NK-92 treated with Interleukin-12 subunit alpha and Interleukin-12 subunit beta, amount 100 ng/mL, for 24 hours (cell line): ENCODE measurements at regions not wholly inside any gene's neighbourhood (a gene's known extent, or its start where the extent isn't known, plus 50 kb on each side); places are given as distances from the start of the nearest gene placed in this dataset.
"Not testable (repeated sequence)": the region's sequence is repeated elsewhere in the genome, so short reads cannot be mapped to it uniquely, and the experiment has no call there.

Experiments used
- DNase-seq: peaks from one replicate; lab custom pipeline; 2025; lab: John Stamatoyannopoulos, UW

DNA sequence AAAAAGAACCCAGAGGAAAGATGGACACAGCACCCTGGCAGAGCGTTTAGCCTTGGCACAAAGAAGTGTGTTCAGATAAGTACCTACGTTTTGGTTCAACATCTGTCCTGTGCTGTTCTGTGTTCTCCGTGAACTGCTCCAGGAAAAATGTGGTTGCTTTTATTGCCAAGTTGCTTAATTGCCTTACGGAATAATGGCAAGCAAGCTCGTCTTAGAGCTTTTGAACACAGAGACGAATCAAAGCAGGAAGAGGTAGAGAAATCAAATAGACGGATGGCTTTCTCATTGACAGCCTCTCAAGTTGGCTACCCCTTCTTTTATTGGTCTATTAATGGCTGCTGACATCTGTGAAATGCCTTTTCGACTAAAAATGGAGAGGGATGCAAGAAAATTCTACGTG lies 911.1 kb upstream of the EEF2KMT start:
- no peak for DNase-seq

DNA sequence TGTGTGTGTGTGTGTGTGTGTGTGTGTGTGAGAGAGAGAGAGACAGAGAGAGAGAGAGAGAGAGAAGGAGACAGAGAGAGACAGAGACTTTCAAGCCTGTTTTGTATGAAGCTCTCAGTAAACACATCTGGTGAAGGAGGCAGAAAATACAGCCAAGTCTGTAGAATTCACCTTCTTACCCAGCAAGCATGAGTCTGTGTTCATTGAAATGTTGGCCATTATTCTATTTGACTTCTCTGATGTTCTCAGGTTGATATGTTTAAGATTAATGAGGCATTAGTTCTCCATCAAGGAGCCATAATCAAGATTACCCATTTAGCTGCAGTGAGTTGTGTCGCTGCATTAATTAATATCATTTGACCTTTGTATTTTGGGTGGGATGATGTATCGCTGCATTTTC lies 895.8 kb upstream of the EEF2KMT start:
- no peak for DNase-seq

GRCh38 chr16:5982979-5983378 lies 885.4 kb upstream of the EEF2KMT start:
- no peak for DNase-seq

- DNase-seq = no peak
Observed at GRCh38 chr16:5979905-5980550, 882.4 kb upstream of the EEF2KMT start.

DNA sequence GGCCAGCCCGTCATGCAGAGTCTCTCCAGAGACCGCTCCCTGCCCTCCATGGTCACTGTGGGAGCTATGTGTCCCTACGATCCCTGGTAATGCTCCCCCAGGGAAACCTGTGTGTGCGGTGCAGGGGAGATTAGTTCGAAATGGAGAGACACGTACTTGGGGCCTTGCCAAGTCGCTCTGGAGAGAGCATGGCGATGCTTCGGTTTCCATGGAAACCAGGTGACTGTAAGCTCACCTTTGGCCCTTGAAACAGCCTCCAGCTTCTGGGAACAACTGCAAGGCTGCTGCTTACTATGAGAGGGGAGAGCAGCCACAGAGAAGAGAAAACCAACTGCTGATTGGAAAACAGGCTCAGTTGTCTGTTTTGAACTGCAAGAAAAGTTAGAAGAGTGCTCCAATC lies 879.7 kb upstream of the EEF2KMT start:
- DNase-seq = no peak

- DNase-seq = no peak
Observed at GRCh38 chr16:5972747-5973146, 875.2 kb upstream of the EEF2KMT start.

DNA sequence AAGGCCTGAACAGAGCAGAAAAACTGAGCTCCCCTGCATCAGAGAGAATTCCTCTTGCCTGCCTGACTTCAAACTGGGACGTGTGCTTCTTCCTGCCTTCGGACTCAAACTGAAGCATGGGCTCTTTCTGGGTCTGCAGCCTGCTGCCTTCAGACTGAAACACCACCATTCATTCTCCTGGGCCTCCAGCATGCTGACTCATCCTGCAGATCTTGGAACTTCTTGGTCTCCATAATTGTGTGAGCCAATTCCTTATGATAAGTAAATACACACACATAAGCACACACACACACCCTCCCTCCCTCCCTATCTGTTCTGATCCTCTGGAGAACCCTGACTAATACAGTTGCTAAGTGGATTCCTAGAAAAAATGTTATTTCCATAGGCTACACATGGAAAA lies 874.3 kb upstream of the EEF2KMT start:
- no peak for DNase-seq

DNA sequence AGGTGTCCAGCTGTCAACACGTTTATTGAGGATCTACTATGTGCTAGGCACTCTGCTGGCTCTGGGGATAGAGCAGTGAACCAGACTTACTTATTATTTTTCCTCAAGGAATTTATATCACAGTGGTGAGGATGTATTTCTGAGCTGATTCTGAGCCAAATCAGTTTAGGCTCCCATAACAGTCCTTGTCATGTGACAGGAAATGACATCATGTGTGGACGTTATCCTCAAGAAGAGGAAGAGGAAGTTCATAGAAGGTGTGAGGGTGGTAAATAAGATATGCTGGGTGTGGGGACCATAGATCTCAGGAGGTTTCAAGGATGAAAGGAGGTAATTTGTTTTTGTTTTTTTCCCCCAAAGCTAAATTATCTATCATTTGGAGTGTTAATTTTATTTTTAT lies 873.5 kb upstream of the EEF2KMT start:
- DNase-seq = no peak

DNA sequence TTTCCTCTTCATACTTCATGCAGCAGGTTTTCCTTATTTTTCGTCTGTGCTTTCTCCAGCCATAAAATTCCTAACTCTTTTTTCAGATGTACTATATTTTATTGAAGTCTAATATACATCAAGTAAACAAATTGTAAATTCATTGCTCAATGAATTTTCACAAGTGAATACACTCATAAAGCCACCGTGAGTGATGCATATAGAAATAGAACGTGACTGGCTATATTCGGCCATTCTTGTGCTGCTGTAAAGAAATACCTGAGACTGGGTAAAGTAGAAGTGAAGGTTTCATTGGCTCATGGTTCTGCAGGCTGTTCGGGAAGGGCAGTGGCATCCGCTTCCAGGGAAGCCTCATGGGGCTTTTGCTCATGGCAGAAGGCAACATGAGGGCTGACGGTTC lies 868.4 kb upstream of the EEF2KMT start:
- DNase-seq = no peak

GRCh38 chr16:5965321-5965720 lies 867.7 kb upstream of the EEF2KMT start:
- DNase-seq = no peak

GRCh38 chr16:5951486-5951885 lies 853.9 kb upstream of the EEF2KMT start:
- no peak for DNase-seq

DNA sequence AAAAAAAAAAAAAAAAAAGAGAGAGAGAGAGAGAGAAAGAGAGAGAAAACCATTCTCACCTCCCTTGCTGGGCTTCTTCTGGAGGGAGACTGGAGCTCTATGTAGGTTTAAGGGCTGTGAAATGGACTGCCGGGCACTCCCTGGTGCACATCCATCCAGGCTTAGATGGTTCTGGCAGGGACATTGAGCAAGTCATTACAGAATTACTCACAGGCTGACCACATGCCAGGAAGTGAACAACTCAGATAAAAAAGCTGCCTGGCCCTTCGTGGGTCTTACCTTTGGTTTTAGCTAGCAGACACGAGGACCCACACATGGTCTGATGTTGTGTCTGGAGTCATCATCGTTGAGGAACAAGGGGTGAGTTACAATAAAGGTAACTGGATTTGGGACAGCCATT lies 847.4 kb upstream of the EEF2KMT start:
- no peak for DNase-seq

DNA sequence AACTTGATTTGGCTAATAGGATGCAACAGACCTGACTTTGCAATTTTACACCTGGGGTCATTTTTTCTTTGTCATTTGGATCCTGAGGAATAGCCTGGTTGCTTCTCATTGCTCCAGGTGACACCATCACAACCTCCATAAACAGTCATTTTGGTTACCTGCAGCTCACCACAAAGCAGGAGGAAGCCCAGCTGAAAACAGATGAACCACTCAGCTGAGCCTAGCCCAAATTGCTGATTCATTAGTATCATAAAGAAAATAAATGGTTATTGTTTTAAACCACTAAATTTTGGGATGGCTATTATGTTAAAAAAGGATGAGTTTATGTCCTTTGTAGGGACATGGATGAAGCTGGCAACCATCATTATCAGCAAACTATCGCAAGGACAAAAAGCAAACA lies 841.0 kb upstream of the EEF2KMT start:
- no peak for DNase-seq

- no peak for DNase-seq
Observed at GRCh38 chr16:5932906-5933305, 835.3 kb upstream of the EEF2KMT start.

DNA sequence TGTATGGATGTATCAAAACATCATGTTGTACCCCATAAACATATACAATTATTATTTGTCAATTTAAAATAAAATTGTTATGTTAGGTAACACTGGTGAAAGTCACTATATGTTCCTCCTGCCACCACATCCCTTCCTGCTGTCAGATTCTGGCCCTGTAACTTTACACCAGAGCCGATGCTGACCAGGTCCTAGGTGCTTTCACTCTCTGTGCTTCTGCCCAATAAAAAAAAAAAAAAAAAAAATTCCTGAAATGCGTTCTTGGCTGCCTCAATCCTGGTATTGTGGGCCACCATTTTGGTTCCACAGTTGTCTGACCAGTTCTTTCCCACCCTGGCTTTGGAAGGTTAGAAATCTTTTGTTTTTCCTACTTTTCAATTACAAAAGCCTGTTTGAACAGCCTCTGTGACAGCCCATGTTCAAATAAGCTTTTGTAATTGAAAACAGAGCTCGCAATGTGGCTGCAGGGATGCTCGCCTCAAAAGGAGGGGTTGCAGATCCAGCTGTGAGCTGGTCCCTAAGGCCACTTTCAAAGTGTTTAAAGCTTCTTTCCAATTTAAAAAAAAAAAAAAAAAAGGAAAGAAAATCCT lies 831.0 kb upstream of the EEF2KMT start:
- no peak for DNase-seq

- DNase-seq = no peak
Observed at GRCh38 chr16:5925850-5926249, 828.3 kb upstream of the EEF2KMT start.

DNA sequence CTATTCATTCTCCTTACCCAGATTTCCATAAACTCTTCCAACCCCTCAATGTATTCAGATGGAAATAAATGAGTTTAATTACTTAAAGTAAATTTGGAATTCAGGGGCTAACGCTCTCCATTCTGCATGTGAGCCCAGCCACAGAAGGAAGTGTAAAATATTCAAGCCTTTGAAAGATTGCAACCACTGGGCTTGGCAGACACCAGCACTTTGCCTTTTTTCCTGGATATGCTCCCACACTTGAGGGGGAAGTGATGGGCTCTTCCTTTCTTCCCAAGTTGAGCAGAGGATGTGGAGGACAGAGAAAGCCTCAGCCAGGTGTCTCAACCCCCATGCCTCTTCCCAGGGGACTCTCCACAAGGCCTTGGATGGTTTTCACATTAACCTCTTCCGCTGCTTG lies 825.1 kb upstream of the EEF2KMT start:
- no peak for DNase-seq

DNA sequence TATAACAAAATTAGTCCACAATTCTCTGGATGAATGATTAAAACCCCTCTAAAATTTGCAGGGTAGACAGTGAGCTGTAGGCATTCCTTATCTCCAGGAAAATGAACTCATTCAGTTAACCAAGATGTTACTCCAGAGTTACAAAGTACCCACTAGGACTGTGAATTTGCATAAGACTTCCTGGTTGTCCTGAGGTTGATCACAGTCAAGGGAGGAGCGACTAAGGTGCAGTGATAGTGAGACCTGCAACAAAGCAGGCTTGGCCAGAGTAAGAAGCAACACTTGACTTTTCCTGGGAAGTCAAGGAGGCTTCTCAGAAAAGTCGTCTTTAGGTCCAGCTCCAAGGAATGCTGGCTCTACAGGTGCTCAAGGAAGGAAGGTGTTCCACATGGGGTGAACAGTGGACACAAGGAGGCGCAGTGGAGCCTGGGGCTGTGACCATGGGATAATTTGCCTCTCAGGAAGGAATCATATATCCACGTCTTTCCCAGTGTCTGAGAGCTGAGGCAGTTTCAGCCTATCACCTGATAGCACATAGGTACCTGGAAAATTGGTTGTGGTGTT lies 821.1 kb upstream of the EEF2KMT start:
- DNase-seq = no peak

- DNase-seq = no peak
Observed at GRCh38 chr16:5917436-5918195, 820.0 kb upstream of the EEF2KMT start.

- DNase-seq = no peak
Observed at GRCh38 chr16:5916711-5917191, 819.2 kb upstream of the EEF2KMT start.

- DNase-seq = no peak
Observed at GRCh38 chr16:5911241-5911640, 813.6 kb upstream of the EEF2KMT start.

DNA sequence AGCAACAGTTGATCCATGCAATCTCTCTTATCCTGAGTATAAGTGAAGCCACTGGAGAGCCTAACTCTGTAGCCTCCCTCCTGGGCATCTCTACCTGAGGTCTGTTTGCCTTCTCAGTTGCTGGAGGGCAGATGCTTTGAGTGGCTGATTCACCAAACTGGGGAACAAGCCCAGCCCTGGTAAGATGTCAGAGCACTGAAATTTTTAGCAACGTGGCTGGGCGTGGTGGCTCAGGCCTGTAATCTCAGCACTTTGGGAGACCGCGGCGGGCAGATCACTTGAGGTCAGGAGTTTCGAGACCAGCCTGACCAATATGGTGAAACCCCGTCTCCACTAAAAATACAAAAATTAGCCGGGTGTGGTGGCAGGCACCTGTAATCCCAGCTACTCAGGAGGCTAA lies 812.0 kb upstream of the EEF2KMT start:
- not testable (repeated sequence) for DNase-seq

GRCh38 chr16:5907544-5907943 lies 809.9 kb upstream of the EEF2KMT start:
- no peak for DNase-seq
